Right lobe of liver (tissue), 4 donors: ENCODE measurements at regions not wholly inside any gene's neighbourhood (a gene's known extent, or its start where the extent isn't known, plus 50 kb on each side); places are given as distances from the start of the nearest gene placed in this dataset.

Experiments
- CTCF ChIP-seq, 4 donors: fragments of 200-600 bp in 3 of 4; fragments of 450-650 bp in 1 of 4; IDR thresholded peaks; one replicate each; pipeline versions ENCODE4 v1.5.1 to v1.8.0; 2016 to 2022; ENCODE audit warnings: antibody characterized with exemption in 4 of 4, mild to moderate bottlenecking in 2 of 4
- POLR2A ChIP-seq: fragments of 450-650 bp; IDR thresholded peaks from one replicate; pipeline ENCODE4 v1.6.1; 2017; ENCODE audit warnings: antibody characterized with exemption, mild to moderate bottlenecking
- donor health status: DM: no; HTN: no; CAD: no.
- donor health status: DM: no; HTN: no; CAD: no.
- donor health status: DM: no; HTN: yes; CAD: no.

GRCh38 chr6:141048451-141048850, 1084.3 kb upstream of the GJE1 start:
- TF ChIP-seq POLR2A: no peak
- no peak for TF ChIP-seq CTCF (IDR thresholded peaks at IDR 0.05)
